ENCODE measurements at regions not wholly inside any gene's neighbourhood (a gene's known extent, or its start where the extent isn't known, plus 50 kb on each side); places are given as distances from the start of the nearest gene placed in this dataset.
A peak's percentile ranks its signal among the peaks of the same experiment; 100 is the strongest.

DNA sequence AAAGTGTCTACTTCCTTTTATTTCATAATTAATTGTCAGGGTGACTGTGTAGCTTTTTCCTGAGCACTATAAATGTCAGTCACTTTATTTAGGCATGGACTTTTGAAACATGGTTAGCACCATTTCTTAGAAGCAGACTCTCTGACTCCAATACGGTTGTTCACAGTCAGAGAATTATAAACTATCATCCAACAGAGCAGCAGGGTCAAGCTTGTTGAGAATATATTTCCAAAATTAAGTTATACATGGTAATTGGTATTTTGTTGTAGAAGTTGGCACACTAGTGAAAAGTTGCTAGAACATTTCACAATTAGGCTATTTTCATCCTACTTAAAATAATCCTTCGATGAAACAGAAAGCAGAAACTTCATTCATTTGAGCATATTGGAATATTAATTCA, 1155.5 kb upstream of the IGFBP7 start:
- TF ChIP-seq, protein P1, sequence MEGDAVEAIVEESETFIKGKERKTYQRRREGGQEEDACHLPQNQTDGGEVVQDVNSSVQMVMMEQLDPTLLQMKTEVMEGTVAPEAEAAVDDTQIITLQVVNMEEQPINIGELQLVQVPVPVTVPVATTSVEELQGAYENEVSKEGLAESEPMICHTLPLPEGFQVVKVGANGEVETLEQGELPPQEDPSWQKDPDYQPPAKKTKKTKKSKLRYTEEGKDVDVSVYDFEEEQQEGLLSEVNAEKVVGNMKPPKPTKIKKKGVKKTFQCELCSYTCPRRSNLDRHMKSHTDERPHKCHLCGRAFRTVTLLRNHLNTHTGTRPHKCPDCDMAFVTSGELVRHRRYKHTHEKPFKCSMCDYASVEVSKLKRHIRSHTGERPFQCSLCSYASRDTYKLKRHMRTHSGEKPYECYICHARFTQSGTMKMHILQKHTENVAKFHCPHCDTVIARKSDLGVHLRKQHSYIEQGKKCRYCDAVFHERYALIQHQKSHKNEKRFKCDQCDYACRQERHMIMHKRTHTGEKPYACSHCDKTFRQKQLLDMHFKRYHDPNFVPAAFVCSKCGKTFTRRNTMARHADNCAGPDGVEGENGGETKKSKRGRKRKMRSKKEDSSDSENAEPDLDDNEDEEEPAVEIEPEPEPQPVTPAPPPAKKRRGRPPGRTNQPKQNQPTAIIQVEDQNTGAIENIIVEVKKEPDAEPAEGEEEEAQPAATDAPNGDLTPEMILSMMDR (conservative IDR thresholded peaks at IDR 0.05; ENCODE audit: low read depth, low read length), result no peak
- DNase-seq (ENCODE audit: low read depth), result no peak
- H3K4me3 ChIP-seq (ENCODE audit: low read depth, low read length), result no peak overlapping the region

DNA sequence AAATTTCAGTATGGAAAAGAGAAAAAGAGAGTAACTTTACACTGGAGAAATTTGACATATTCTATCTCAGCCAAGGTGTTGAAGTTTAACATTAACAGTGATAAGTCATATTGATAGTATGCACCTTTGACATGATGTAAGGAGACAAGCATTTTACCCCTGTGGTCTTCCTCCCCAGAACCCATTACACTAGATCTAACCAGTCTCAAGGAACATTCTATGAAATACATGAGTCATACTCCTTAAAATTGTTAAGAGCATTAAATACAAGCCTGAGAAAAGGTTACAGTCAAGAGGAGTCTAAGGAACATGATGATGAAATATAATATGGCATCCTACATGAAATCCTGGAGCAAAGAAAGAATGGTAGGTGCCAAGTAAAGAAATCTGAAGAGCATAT, 1151.3 kb upstream of the IGFBP7 start:
- TF ChIP-seq, protein P1 (conservative IDR thresholded peaks at IDR 0.05; ENCODE audit: low read depth, low read length), result no peak
- H3K4me3 ChIP-seq (ENCODE audit: low read depth, low read length), result no peak overlapping the region
- peak; percentile 1 for DNase-seq (ENCODE audit: low read depth)

DNA sequence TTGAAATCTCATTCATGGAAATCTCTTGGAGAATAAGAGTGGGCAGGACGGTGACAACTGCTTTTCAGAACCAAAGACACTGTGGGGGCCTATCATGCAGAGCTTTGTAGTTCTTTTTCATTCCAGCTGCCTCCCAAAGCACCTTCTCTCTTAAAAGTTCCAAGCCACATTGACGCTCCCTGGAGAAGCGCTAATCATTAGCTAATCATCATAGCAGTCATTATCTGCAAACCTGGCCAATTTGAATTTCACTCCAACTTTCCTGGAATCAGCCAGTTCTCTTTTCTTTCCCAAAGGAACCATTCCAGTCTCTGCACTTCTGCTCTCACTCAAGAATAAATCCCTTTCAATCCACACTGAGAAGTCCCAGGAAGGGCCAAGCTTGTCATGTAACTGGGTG, 1144.1 kb upstream of the IGFBP7 start:
- TF ChIP-seq, protein P1 (conservative IDR thresholded peaks at IDR 0.05; ENCODE audit: low read depth, low read length), result no peak
- no peak for DNase-seq (ENCODE audit: low read depth)
- no peak overlapping the region for H3K4me3 ChIP-seq (ENCODE audit: low read depth, low read length)

- TF ChIP-seq, protein P1 (conservative IDR thresholded peaks at IDR 0.05; ENCODE audit: low read depth, low read length), result no peak
- no peak overlapping the region for H3K4me3 ChIP-seq (ENCODE audit: low read depth, low read length)
- no peak for DNase-seq (ENCODE audit: low read depth)
Measured at GRCh38 chr4:58252656-58253055, 1142.5 kb upstream of the IGFBP7 start.

DNA sequence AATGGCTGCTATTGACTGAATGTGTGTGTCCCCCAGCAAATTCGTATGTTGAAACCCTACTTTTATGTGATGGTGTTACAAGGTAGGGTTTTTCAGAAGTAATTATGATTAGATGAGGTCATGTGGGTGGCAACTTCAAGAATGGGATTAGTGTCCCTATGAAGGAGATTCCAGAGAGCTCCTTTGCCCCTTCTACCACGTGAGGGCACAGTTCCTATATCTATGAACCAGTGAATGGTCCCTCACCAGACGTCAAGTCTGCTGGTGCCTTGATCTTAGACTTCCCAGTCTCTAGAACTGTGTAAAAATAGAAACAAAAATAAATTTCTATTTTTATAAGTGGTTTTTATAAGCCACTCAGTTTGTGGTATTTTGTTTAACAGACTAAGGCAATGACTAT, 1137.6 kb upstream of the IGFBP7 start:
- no peak for DNase-seq (ENCODE audit: low read depth)
- TF ChIP-seq, protein P1 (conservative IDR thresholded peaks at IDR 0.05; ENCODE audit: low read depth, low read length), result no peak
- no peak overlapping the region for H3K4me3 ChIP-seq (ENCODE audit: low read depth, low read length)

GRCh38 chr4:58225460-58225859, 1115.3 kb upstream of the IGFBP7 start:
- TF ChIP-seq, protein P1 (conservative IDR thresholded peaks at IDR 0.05; ENCODE audit: low read depth, low read length), result no peak
- DNase-seq (ENCODE audit: low read depth), result no peak
- no peak overlapping the region for H3K4me3 ChIP-seq (ENCODE audit: low read depth, low read length)

DNA sequence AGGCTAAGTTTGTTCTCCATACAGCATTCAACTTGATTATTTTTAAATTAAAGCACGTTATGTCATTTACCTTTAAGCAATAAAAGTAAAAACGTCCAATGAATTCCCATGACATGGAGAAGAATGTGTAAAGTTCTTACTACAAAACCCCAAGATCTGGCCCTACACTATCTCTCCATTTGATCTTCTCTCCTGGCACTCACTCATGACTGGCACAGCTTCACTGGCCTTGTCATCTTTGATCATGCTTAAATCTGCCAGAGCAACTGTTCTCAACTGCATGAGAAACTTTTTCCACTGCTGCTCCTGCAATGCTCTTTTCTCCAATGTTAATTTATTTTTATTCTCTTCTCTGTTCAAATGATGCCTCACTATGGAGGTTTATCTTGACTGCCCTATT, 1109.0 kb upstream of the IGFBP7 start:
- no peak overlapping the region for H3K4me3 ChIP-seq (ENCODE audit: low read depth, low read length)
- DNase-seq (ENCODE audit: low read depth), result no peak
- TF ChIP-seq, protein P1 (conservative IDR thresholded peaks at IDR 0.05; ENCODE audit: low read depth, low read length), result no peak
